ENCODE measurements at regions not wholly inside any gene's neighbourhood (a gene's known extent, or its start where the extent isn't known, plus 50 kb on each side); places are given as distances from the start of the nearest gene placed in this dataset.

DNA sequence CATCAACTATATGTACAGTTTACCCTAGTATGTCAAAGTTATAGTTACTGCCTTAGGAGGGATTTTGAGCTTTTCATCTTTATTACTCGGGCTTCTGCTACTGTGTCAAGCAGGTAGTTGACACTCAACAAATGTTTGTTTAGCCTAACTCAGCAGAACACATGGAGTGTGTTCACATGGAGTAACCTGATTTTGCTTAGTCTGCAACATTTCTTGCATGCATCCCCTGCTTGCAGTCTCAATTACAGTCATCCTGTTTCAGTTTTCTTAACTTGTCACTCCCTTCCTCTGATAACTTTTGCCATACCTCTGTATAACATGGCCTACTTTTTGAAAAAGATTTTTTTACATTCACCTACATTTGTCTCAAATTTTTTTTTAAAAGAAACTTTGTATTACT, 135.5 kb downstream of the NMUR2 start:
- no peaks in the 10 kb centered on the region for H3K4me1 ChIP-seq (ENCODE audit: insufficient read depth, low read length)
- H3K4me3 ChIP-seq (ENCODE audit: insufficient read depth, low read length): no peak overlapping the region
- no peaks in the 10 kb centered on the region for H3K36me3 ChIP-seq (ENCODE audit: insufficient read depth, low read length)
- H2AFZ ChIP-seq (ENCODE audit: low read length): no peak overlapping the region
- no peaks in the 10 kb centered on the region for H4K20me1 ChIP-seq (ENCODE audit: insufficient read depth, low read length)
- no peak for DNase-seq (ENCODE audit: insufficient read length, low spot score, missing footprints)
- TF ChIP-seq, protein P1, sequence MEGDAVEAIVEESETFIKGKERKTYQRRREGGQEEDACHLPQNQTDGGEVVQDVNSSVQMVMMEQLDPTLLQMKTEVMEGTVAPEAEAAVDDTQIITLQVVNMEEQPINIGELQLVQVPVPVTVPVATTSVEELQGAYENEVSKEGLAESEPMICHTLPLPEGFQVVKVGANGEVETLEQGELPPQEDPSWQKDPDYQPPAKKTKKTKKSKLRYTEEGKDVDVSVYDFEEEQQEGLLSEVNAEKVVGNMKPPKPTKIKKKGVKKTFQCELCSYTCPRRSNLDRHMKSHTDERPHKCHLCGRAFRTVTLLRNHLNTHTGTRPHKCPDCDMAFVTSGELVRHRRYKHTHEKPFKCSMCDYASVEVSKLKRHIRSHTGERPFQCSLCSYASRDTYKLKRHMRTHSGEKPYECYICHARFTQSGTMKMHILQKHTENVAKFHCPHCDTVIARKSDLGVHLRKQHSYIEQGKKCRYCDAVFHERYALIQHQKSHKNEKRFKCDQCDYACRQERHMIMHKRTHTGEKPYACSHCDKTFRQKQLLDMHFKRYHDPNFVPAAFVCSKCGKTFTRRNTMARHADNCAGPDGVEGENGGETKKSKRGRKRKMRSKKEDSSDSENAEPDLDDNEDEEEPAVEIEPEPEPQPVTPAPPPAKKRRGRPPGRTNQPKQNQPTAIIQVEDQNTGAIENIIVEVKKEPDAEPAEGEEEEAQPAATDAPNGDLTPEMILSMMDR (IDR thresholded peaks at IDR 0.05; ENCODE audit: extremely low read depth, low read depth, low read length): no peak
- no peak overlapping the region for H3K27ac ChIP-seq (ENCODE audit: low read depth, low read length)
- no peak overlapping the region for H3K4me2 ChIP-seq (ENCODE audit: insufficient read depth, low read length)
- H3K79me2 ChIP-seq (ENCODE audit: insufficient read depth, low read length): no peaks in the 10 kb centered on the region
- no peaks in the 10 kb centered on the region for H3K27me3 ChIP-seq (ENCODE audit: insufficient read depth, low read length)
- H3K9me3 ChIP-seq (ENCODE audit: low read depth, low read length): no peaks in the 10 kb centered on the region

DNA sequence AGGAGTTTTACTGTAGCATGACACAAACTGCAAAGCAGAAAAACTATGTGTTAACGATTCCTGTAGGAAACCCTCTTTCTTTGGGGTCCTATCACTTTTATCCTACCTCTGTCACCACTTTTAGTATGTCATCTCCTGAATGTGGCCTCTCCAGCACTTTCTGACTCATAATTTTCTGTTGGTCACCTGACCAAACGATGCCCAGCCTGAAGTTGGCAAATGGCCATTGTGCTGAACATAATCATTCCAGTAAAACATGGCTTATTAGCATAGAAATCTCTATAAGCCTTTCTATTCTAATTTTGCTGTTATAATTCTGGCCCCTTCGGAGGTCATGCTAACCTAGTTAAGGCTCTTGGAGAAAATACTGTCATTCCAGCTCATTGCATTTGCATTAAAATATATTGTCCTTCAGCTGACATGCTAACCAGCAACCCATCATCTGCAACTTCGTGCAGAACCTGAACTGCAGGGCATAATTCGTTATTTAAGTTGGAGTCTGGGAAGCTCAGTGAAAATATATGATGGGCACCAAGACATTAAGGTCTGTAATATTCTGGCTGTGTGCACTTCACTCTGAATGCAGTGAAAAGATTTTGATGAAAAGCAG, 140.3 kb downstream of the NMUR2 start:
- no peaks in the 10 kb centered on the region for H3K4me1 ChIP-seq (ENCODE audit: insufficient read depth, low read length)
- H3K79me2 ChIP-seq (ENCODE audit: insufficient read depth, low read length): no peaks in the 10 kb centered on the region
- no peaks in the 10 kb centered on the region for H3K36me3 ChIP-seq (ENCODE audit: insufficient read depth, low read length)
- H2AFZ ChIP-seq (ENCODE audit: low read length): no peak overlapping the region
- H3K4me2 ChIP-seq (ENCODE audit: insufficient read depth, low read length): no peak overlapping the region
- H3K4me3 ChIP-seq (ENCODE audit: insufficient read depth, low read length): no peak overlapping the region
- no peaks in the 10 kb centered on the region for H3K27me3 ChIP-seq (ENCODE audit: insufficient read depth, low read length)
- H4K20me1 ChIP-seq (ENCODE audit: insufficient read depth, low read length): no peaks in the 10 kb centered on the region
- H3K27ac ChIP-seq (ENCODE audit: low read depth, low read length): no peak overlapping the region
- no peaks in the 10 kb centered on the region for H3K9me3 ChIP-seq (ENCODE audit: low read depth, low read length)
- TF ChIP-seq, protein P1 (IDR thresholded peaks at IDR 0.05; ENCODE audit: extremely low read depth, low read depth, low read length): no peak
- no peak for DNase-seq (ENCODE audit: insufficient read length, low spot score, missing footprints)

GRCh38 chr5:152262667-152263066, 142.4 kb downstream of the NMUR2 start:
- H3K79me2 ChIP-seq (ENCODE audit: insufficient read depth, low read length): no peaks in the 10 kb centered on the region
- H3K4me3 ChIP-seq (ENCODE audit: insufficient read depth, low read length): no peak overlapping the region
- H4K20me1 ChIP-seq (ENCODE audit: insufficient read depth, low read length): no peaks in the 10 kb centered on the region
- no peaks in the 10 kb centered on the region for H3K9me3 ChIP-seq (ENCODE audit: low read depth, low read length)
- no peaks in the 10 kb centered on the region for H3K36me3 ChIP-seq (ENCODE audit: insufficient read depth, low read length)
- no peak overlapping the region for H3K4me2 ChIP-seq (ENCODE audit: insufficient read depth, low read length)
- H3K4me1 ChIP-seq (ENCODE audit: insufficient read depth, low read length): no peaks in the 10 kb centered on the region
- no peak overlapping the region for H2AFZ ChIP-seq (ENCODE audit: low read length)
- no peak for DNase-seq (ENCODE audit: insufficient read length, low spot score, missing footprints)
- TF ChIP-seq, protein P1 (IDR thresholded peaks at IDR 0.05; ENCODE audit: extremely low read depth, low read depth, low read length): no peak
- H3K27me3 ChIP-seq (ENCODE audit: insufficient read depth, low read length): no peaks in the 10 kb centered on the region
- no peak overlapping the region for H3K27ac ChIP-seq (ENCODE audit: low read depth, low read length)

GRCh38 chr5:152260940-152261339, 144.1 kb downstream of the NMUR2 start:
- Histone ChIP-seq H4K20me1 (ENCODE audit: insufficient read depth, low read length) (no peaks in the 10 kb centered on the region), H3K27ac (ENCODE audit: low read depth, low read length) (no peak overlapping the region)
- TF ChIP-seq, protein P1 (IDR thresholded peaks at IDR 0.05; ENCODE audit: extremely low read depth, low read depth, low read length): no peak

More at GRCh38 chr5:152260940-152261339, 144.1 kb downstream of the NMUR2 start:
- no peaks in the 10 kb centered on the region for H3K27me3 ChIP-seq (ENCODE audit: insufficient read depth, low read length)
- no peak overlapping the region for H3K4me3 ChIP-seq (ENCODE audit: insufficient read depth, low read length)
- no peak overlapping the region for H2AFZ ChIP-seq (ENCODE audit: low read length)
- no peaks in the 10 kb centered on the region for H3K9me3 ChIP-seq (ENCODE audit: low read depth, low read length)
- H3K4me2 ChIP-seq (ENCODE audit: insufficient read depth, low read length): no peak overlapping the region
- no peak for DNase-seq (ENCODE audit: insufficient read length, low spot score, missing footprints)
- H3K36me3 ChIP-seq (ENCODE audit: insufficient read depth, low read length): no peaks in the 10 kb centered on the region
- no peaks in the 10 kb centered on the region for H3K4me1 ChIP-seq (ENCODE audit: insufficient read depth, low read length)
- H3K79me2 ChIP-seq (ENCODE audit: insufficient read depth, low read length): no peaks in the 10 kb centered on the region
